ENCODE measurements at regions not wholly inside any gene's neighbourhood (a gene's known extent, or its start where the extent isn't known, plus 50 kb on each side); places are given as distances from the start of the nearest gene placed in this dataset.

DNA sequence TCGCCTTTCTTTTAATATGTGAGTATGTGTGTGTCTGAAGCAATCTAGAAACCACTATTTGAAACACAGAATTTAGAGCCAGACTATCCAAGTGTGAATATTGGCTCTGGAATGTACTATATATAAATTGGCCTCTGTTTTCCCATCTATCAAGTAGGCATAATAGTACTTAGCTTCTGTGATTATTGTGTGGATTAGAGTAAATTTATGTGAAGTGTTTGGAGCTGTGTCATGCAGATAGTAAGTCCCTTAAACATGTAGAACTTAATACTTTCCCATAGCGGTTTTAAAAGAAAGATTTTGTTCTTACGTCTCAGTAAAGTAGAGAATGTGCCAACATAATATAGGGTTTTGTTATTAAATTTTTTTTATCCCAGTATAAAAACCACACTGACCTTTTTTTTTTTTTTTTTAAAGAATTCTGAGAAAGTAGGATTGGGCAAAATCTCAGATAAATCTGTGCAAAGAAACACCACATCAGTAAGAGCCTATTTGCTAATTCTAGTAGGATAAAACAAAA, 432.3 kb downstream of the RFC3 start:
- TF ChIP-seq, protein P1, sequence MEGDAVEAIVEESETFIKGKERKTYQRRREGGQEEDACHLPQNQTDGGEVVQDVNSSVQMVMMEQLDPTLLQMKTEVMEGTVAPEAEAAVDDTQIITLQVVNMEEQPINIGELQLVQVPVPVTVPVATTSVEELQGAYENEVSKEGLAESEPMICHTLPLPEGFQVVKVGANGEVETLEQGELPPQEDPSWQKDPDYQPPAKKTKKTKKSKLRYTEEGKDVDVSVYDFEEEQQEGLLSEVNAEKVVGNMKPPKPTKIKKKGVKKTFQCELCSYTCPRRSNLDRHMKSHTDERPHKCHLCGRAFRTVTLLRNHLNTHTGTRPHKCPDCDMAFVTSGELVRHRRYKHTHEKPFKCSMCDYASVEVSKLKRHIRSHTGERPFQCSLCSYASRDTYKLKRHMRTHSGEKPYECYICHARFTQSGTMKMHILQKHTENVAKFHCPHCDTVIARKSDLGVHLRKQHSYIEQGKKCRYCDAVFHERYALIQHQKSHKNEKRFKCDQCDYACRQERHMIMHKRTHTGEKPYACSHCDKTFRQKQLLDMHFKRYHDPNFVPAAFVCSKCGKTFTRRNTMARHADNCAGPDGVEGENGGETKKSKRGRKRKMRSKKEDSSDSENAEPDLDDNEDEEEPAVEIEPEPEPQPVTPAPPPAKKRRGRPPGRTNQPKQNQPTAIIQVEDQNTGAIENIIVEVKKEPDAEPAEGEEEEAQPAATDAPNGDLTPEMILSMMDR (conservative IDR thresholded peaks at IDR 0.05; ENCODE audit: low read length) = no peak
- TF ChIP-seq EZH2phosphoT487 (IDR thresholded peaks at IDR 0.05; ENCODE audit: borderline replicate concordance) = no peak
- no peak overlapping the region for H2AFZ ChIP-seq (ENCODE audit: low read length)
- no peak overlapping the region for H3K9ac ChIP-seq (ENCODE audit: low read depth, low read length, poor library complexity, severe bottlenecking)
- no peaks in the 10 kb centered on the region for H3K9me2 ChIP-seq (replicated peaks; ENCODE audit: low read depth, low read length)
- no peaks in the 10 kb centered on the region for H3F3A ChIP-seq (ENCODE audit: low read depth)
- H3K9me3 ChIP-seq (ENCODE audit: insufficient read depth, low read depth, low read length) = peaks cover 3% of the 10 kb centered on the region; the same call in 1 of the 2 replicates
- no peaks in the 10 kb centered on the region for H3K36me3 ChIP-seq (ENCODE audit: insufficient read depth, low read length)
- no peak overlapping the region for H3K4me3 ChIP-seq (ENCODE audit: low read length, poor library complexity, severe bottlenecking)
- no peaks in the 10 kb centered on the region for H4K20me1 ChIP-seq (ENCODE audit: insufficient read depth, low read length, poor library complexity, severe bottlenecking)
- no peaks in the 10 kb centered on the region for H3K27me3 ChIP-seq (ENCODE audit: insufficient read depth, low read length, poor library complexity, severe bottlenecking)
- H3K79me2 ChIP-seq (ENCODE audit: insufficient read depth, low read length) = no peaks in the 10 kb centered on the region
- H3K4me2 ChIP-seq (ENCODE audit: low read depth, low read length, poor library complexity, severe bottlenecking) = no peak overlapping the region
- no peaks in the 10 kb centered on the region for H3K4me1 ChIP-seq (ENCODE audit: insufficient read depth, low read length, poor library complexity, severe bottlenecking)

- H3K9me3 ChIP-seq (ENCODE audit: insufficient read depth, low read depth, low read length) = peaks cover 3% of the 10 kb centered on the region; the same call in 1 of the 2 replicates
- TF ChIP-seq EZH2phosphoT487 (IDR thresholded peaks at IDR 0.05; ENCODE audit: borderline replicate concordance) = no peak
- TF ChIP-seq, protein P1 (conservative IDR thresholded peaks at IDR 0.05; ENCODE audit: low read length) = no peak
- H3K4me3 ChIP-seq (ENCODE audit: low read length, poor library complexity, severe bottlenecking) = no peak overlapping the region
- H3K9ac ChIP-seq (ENCODE audit: low read depth, low read length, poor library complexity, severe bottlenecking) = no peak overlapping the region
- H3K4me2 ChIP-seq (ENCODE audit: low read depth, low read length, poor library complexity, severe bottlenecking) = no peak overlapping the region
- H3K27me3 ChIP-seq (ENCODE audit: insufficient read depth, low read length, poor library complexity, severe bottlenecking) = no peaks in the 10 kb centered on the region
- H3K36me3 ChIP-seq (ENCODE audit: insufficient read depth, low read length) = no peaks in the 10 kb centered on the region
- no peaks in the 10 kb centered on the region for H4K20me1 ChIP-seq (ENCODE audit: insufficient read depth, low read length, poor library complexity, severe bottlenecking)
- no peaks in the 10 kb centered on the region for H3F3A ChIP-seq (ENCODE audit: low read depth)
- no peak overlapping the region for H2AFZ ChIP-seq (ENCODE audit: low read length)
- H3K4me1 ChIP-seq (ENCODE audit: insufficient read depth, low read length, poor library complexity, severe bottlenecking) = no peaks in the 10 kb centered on the region
- no peaks in the 10 kb centered on the region for H3K79me2 ChIP-seq (ENCODE audit: insufficient read depth, low read length)
- no peaks in the 10 kb centered on the region for H3K9me2 ChIP-seq (replicated peaks; ENCODE audit: low read depth, low read length)
Observed at GRCh38 chr13:34254366-34254765, 436.4 kb downstream of the RFC3 start.

DNA sequence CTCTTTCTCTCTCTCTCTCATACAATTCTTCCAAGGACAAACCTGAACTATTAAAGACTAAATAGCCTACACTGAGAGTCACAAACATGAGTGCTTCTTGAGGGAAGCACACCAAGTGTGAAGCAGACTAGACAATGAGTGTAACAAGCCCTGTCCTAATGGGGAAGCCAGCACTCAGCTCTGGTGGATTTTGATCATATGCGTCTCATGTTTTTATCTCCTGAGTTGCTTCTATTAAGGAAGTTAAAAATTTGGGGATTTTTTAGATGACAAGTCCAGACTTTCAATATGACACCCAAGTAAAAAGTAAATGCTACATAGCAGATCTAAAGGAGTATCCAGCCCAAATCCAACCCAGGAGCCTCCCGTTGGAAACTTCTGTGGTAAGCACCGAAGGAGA, 437.8 kb downstream of the RFC3 start:
- no peaks in the 10 kb centered on the region for H3K4me1 ChIP-seq (ENCODE audit: insufficient read depth, low read length, poor library complexity, severe bottlenecking)
- H4K20me1 ChIP-seq (ENCODE audit: insufficient read depth, low read length, poor library complexity, severe bottlenecking) = no peaks in the 10 kb centered on the region
- no peak overlapping the region for H3K4me2 ChIP-seq (ENCODE audit: low read depth, low read length, poor library complexity, severe bottlenecking)
- peaks cover 3% of the 10 kb centered on the region; the same call in 1 of the 2 replicates for H3K9me3 ChIP-seq (ENCODE audit: insufficient read depth, low read depth, low read length)
- H3K36me3 ChIP-seq (ENCODE audit: insufficient read depth, low read length) = no peaks in the 10 kb centered on the region
- no peak overlapping the region for H3K4me3 ChIP-seq (ENCODE audit: low read length, poor library complexity, severe bottlenecking)
- no peak overlapping the region for H3K9ac ChIP-seq (ENCODE audit: low read depth, low read length, poor library complexity, severe bottlenecking)
- H3K27me3 ChIP-seq (ENCODE audit: insufficient read depth, low read length, poor library complexity, severe bottlenecking) = no peaks in the 10 kb centered on the region
- no peaks in the 10 kb centered on the region for H3K79me2 ChIP-seq (ENCODE audit: insufficient read depth, low read length)
- no peak overlapping the region for H2AFZ ChIP-seq (ENCODE audit: low read length)
- no peaks in the 10 kb centered on the region for H3K9me2 ChIP-seq (replicated peaks; ENCODE audit: low read depth, low read length)
- TF ChIP-seq EZH2phosphoT487 (IDR thresholded peaks at IDR 0.05; ENCODE audit: borderline replicate concordance) = no peak
- H3F3A ChIP-seq (ENCODE audit: low read depth) = no peaks in the 10 kb centered on the region

- no peaks in the 10 kb centered on the region for H3K4me1 ChIP-seq (ENCODE audit: insufficient read depth, low read length, poor library complexity, severe bottlenecking)
- H3K4me2 ChIP-seq (ENCODE audit: low read depth, low read length, poor library complexity, severe bottlenecking) = no peak overlapping the region
- peaks cover 3% of the 10 kb centered on the region; the same call in 1 of the 2 replicates for H3K9me3 ChIP-seq (ENCODE audit: insufficient read depth, low read depth, low read length)
- no peaks in the 10 kb centered on the region for H3K9me2 ChIP-seq (replicated peaks; ENCODE audit: low read depth, low read length)
- no peak overlapping the region for H3K9ac ChIP-seq (ENCODE audit: low read depth, low read length, poor library complexity, severe bottlenecking)
- H4K20me1 ChIP-seq (ENCODE audit: insufficient read depth, low read length, poor library complexity, severe bottlenecking) = no peaks in the 10 kb centered on the region
- no peaks in the 10 kb centered on the region for H3K27me3 ChIP-seq (ENCODE audit: insufficient read depth, low read length, poor library complexity, severe bottlenecking)
- TF ChIP-seq, protein P1 (conservative IDR thresholded peaks at IDR 0.05; ENCODE audit: low read length) = no peak
- TF ChIP-seq EZH2phosphoT487 (IDR thresholded peaks at IDR 0.05; ENCODE audit: borderline replicate concordance) = no peak
- no peaks in the 10 kb centered on the region for H3K36me3 ChIP-seq (ENCODE audit: insufficient read depth, low read length)
- H3K79me2 ChIP-seq (ENCODE audit: insufficient read depth, low read length) = no peaks in the 10 kb centered on the region
- H3F3A ChIP-seq (ENCODE audit: low read depth) = no peaks in the 10 kb centered on the region
- no peak overlapping the region for H3K4me3 ChIP-seq (ENCODE audit: low read length, poor library complexity, severe bottlenecking)
- H2AFZ ChIP-seq (ENCODE audit: low read length) = no peak overlapping the region
Observed at GRCh38 chr13:34256236-34256635, 438.3 kb downstream of the RFC3 start.
